ENCODE measurements at regions not wholly inside any gene's neighbourhood (a gene's known extent, or its start where the extent isn't known, plus 50 kb on each side); places are given as distances from the start of the nearest gene placed in this dataset.

- TF ChIP-seq CTCF (IDR thresholded peaks at IDR 0.05) (no peak), ZFX (IDR thresholded peaks at IDR 0.05; ENCODE audit: borderline replicate concordance) (no peak)
Measured at GRCh38 chr11:70493089-70493474, 94.8 kb downstream of the CTTN start.
